ENCODE measurements at regions not wholly inside any gene's neighbourhood (a gene's known extent, or its start where the extent isn't known, plus 50 kb on each side); places are given as distances from the start of the nearest gene placed in this dataset.

- no peak for DNase-seq (ENCODE audit: extremely low read depth, low read depth)
- TF ChIP-seq, protein P1, sequence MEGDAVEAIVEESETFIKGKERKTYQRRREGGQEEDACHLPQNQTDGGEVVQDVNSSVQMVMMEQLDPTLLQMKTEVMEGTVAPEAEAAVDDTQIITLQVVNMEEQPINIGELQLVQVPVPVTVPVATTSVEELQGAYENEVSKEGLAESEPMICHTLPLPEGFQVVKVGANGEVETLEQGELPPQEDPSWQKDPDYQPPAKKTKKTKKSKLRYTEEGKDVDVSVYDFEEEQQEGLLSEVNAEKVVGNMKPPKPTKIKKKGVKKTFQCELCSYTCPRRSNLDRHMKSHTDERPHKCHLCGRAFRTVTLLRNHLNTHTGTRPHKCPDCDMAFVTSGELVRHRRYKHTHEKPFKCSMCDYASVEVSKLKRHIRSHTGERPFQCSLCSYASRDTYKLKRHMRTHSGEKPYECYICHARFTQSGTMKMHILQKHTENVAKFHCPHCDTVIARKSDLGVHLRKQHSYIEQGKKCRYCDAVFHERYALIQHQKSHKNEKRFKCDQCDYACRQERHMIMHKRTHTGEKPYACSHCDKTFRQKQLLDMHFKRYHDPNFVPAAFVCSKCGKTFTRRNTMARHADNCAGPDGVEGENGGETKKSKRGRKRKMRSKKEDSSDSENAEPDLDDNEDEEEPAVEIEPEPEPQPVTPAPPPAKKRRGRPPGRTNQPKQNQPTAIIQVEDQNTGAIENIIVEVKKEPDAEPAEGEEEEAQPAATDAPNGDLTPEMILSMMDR (IDR thresholded peaks at IDR 0.05; ENCODE audit: low read depth, low read length, missing control alignments): no peak
- no peak overlapping the region for H3K4me3 ChIP-seq (replicated peaks; ENCODE audit: low read depth, low read length)
Measured at GRCh38 chr17:13181683-13182082, 163.9 kb upstream of the ELAC2 start.

DNA sequence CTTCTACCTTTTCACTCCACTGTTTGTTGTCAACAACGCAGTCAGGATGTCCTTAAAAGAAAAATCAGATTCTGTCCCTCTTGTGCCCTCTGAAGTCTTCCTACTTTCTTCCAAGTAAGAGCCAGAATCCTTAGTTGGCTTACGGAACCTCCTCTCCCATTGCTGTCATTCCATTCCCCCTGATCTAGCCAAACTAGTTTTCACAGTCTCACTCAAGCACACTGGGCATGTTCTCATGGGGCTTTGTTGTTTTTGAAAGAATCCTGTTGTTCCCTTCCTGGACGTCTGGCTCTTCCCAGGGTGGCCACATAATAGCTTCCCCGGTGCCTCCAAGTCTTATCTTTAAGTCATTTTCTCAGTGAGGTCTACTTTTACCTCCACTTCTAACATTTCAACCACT lies 158.6 kb upstream of the ELAC2 start:
- no peak overlapping the region for H3K4me3 ChIP-seq (replicated peaks; ENCODE audit: low read depth, low read length)
- DNase-seq (ENCODE audit: extremely low read depth, low read depth): no peak
- TF ChIP-seq, protein P1 (IDR thresholded peaks at IDR 0.05; ENCODE audit: low read depth, low read length, missing control alignments): no peak

GRCh38 chr17:13171790-13172189 lies 154.0 kb upstream of the ELAC2 start:
- TF ChIP-seq, protein P1 (IDR thresholded peaks at IDR 0.05; ENCODE audit: low read depth, low read length, missing control alignments): no peak
- DNase-seq (ENCODE audit: extremely low read depth, low read depth): no peak
- H3K4me3 ChIP-seq (replicated peaks; ENCODE audit: low read depth, low read length): no peak overlapping the region

DNA sequence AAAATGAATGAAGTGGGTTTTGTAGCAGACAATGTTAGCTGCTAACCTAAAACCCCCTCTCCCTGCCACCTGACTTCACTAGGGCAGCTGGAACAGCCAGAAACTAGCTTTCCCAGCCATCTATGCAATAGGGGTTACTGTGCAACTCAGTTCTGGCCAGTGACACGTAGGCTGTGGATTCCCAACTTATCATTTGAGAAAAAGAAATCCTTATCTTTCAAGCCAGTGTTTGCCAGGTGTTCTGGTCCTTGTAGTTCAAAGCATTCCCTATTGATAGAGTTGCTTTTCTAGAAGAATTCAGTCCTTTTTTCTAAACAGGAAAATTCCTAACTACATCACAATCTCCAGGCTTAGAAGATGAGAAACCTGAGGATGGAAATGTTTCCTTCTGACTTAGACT lies 144.5 kb upstream of the ELAC2 start:
- TF ChIP-seq, protein P1 (IDR thresholded peaks at IDR 0.05; ENCODE audit: low read depth, low read length, missing control alignments): no peak
- no peak overlapping the region for H3K4me3 ChIP-seq (replicated peaks; ENCODE audit: low read depth, low read length)
- DNase-seq (ENCODE audit: extremely low read depth, low read depth): no peak

DNA sequence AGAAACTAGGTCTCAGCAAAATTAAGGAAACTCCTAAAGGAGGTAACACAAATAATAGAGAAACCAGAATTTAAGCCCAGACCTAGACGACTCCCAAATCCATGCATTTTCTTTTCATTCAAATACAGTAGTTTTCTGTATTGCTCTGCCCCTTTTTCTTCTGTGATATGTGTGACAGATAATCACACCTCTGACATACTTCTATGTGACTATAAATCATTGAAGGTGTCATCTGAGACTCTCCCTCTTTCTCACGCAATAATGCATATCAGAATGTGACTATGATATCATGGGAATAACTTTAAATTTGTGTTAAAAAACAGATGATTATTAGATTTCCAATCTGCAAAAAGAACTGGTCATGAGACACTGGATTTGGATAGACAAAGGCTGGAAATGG lies 143.0 kb upstream of the ELAC2 start:
- no peak for DNase-seq (ENCODE audit: extremely low read depth, low read depth)
- TF ChIP-seq, protein P1 (IDR thresholded peaks at IDR 0.05; ENCODE audit: low read depth, low read length, missing control alignments): no peak
- H3K4me3 ChIP-seq (replicated peaks; ENCODE audit: low read depth, low read length): no peak overlapping the region

- no peak overlapping the region for H3K4me3 ChIP-seq (replicated peaks; ENCODE audit: low read depth, low read length)
- no peak for DNase-seq (ENCODE audit: extremely low read depth, low read depth)
- TF ChIP-seq, protein P1 (IDR thresholded peaks at IDR 0.05; ENCODE audit: low read depth, low read length, missing control alignments): no peak
Measured at GRCh38 chr17:13160296-13160695, 142.5 kb upstream of the ELAC2 start.

DNA sequence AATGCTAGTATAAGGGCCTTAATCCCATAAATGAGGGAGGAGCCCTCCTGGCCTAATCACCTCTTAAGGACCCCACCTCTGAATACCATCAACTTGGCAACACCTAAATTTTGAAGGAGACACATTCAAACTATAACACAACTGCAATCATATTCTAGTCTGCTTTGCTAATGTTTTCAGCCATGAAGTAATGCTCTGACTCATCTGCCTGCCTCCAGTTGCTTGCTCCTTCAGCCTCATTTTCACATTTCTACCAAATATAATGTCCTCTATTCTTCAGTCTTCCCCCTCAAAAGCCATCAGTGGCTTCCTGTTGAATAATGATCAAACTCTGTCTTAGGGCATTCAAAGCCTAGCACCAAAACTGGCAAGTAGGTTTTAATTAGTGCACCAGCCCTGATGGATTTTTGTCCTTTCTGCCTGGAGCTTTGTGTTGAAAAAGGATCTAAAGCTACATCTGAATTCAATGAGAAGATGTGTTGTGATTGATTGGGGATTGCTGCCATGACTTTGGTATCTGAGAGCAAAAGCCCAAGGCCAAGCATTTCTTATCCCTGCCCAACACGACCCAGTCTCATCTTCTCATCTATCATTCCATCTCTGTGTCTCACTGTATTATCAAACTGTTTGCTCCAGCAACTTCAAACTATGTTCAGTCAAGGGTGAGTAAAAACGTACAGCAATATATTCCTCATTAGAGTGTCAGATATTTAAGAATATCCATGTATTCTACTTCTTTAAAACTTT lies 140.8 kb upstream of the ELAC2 start:
- DNase-seq (ENCODE audit: extremely low read depth, low read depth): no peak
- no peak overlapping the region for H3K4me3 ChIP-seq (replicated peaks; ENCODE audit: low read depth, low read length)
- TF ChIP-seq, protein P1 (IDR thresholded peaks at IDR 0.05; ENCODE audit: low read depth, low read length, missing control alignments): no peak
